OCI-LY7 (cell line): ENCODE measurements at regions not wholly inside any gene's neighbourhood (a gene's known extent, or its start where the extent isn't known, plus 50 kb on each side); places are given as distances from the start of the nearest gene placed in this dataset.

Experiments
- BruUV-seq: library from RNA; stranded (reverse); fragments of 400-500 nt; replicated peaks from 2 replicates; lab custom pipeline; 2021; lab: Mats Ljungman, UMichigan
- CTCF ChIA-PET: fragments of 300-600 bp; sonication (Branson Sonifier 250); formaldehyde crosslinking; loops from one replicate; lab custom pipeline; 2022; ENCODE audit warnings: antibody characterized with exemption; ENCODE audit not compliant: unreplicated experiment; lab: Charles Lee
- POLR2A ChIA-PET: fragments of 300-600 bp; sonication (Branson Sonifier 250); formaldehyde crosslinking; loops from one replicate; lab custom pipeline; 2022; ENCODE audit warnings: antibody characterized with exemption; lab: Charles Lee
- DNase-seq: peaks from one replicate; pipeline ENCODE4 v3.0.0-alpha.2; 2015; ENCODE audit warnings: low spot score
- H2AFZ ChIP-seq: fragments of 200-600 bp; sonication (generic), shearing (Covaris generic); 2 replicates; pipeline ENCODE4 v1.6.1; 2014; ENCODE audit warnings: mild to moderate bottlenecking, antibody characterized with exemption, low read length, moderate library complexity
- H3K27ac ChIP-seq: fragments of 200-600 bp; sonication (generic); 2 replicates; pipeline ENCODE4 v1.5.1; 2014; ENCODE audit warnings: mixed run types, low read depth, mild to moderate bottlenecking, moderate library complexity, low read length, inconsistent platforms; ENCODE audit not compliant: poor library complexity, severe bottlenecking
- H3K36me3 ChIP-seq: fragments of 200-600 bp; sonication (generic); 2 replicates; pipeline ENCODE4 v1.6.1; 2014; ENCODE audit warnings: mild to moderate bottlenecking, antibody characterized with exemption, low read length, moderate library complexity, mixed read lengths; ENCODE audit not compliant: insufficient read depth
- H3K4me1 ChIP-seq: fragments of 200-600 bp; sonication (generic); 2 replicates; pipeline ENCODE4 v1.5.1; 2014; ENCODE audit warnings: mild to moderate bottlenecking, low read length; ENCODE audit not compliant: insufficient read depth, poor library complexity, severe bottlenecking
- H3K4me2 ChIP-seq: fragments of 200-600 bp; sonication (generic); 2 replicates; pipeline ENCODE4 v1.6.1; 2014; ENCODE audit warnings: mild to moderate bottlenecking, low read length
- H3K4me3 ChIP-seq: fragments of 200-600 bp; sonication (generic); 2 replicates; pipeline ENCODE4 v1.5.1; 2014; ENCODE audit warnings: mild to moderate bottlenecking, low read depth, low read length; ENCODE audit not compliant: poor library complexity, severe bottlenecking
- H3K79me2 ChIP-seq: fragments of 200-600 bp; sonication (generic); 2 replicates; pipeline ENCODE4 v1.6.1; 2016; ENCODE audit warnings: low read depth, mild to moderate bottlenecking, low read length, moderate library complexity, mixed read lengths; ENCODE audit not compliant: insufficient read depth
- H3K9me2 ChIP-seq: fragments of 200-600 bp; sonication (generic); 2 replicates; pipeline ENCODE4 v1.6.1; 2016; ENCODE audit warnings: mild to moderate bottlenecking, low read length, mixed read lengths; ENCODE audit not compliant: insufficient read depth
- H3K9me3 ChIP-seq: fragments of 200-600 bp; sonication (generic); 2 replicates; pipeline ENCODE4 v1.6.1; 2014; ENCODE audit warnings: mild to moderate bottlenecking, mixed run types, low read length, mixed read lengths
- H4K20me1 ChIP-seq: fragments of 200-600 bp; sonication (generic); 2 replicates; pipeline ENCODE4 v1.6.1; 2014; ENCODE audit warnings: mild to moderate bottlenecking, antibody characterized with exemption, low read length, moderate library complexity, mixed read lengths; ENCODE audit not compliant: insufficient read depth
- EZH2phosphoT487 ChIP-seq: fragments of 200-600 bp; sonication (generic); IDR thresholded peaks from 2 replicates; pipeline ENCODE4 v1.6.1; 2018; ENCODE audit warnings: low read depth, borderline replicate concordance, mild to moderate bottlenecking, mixed run types, antibody characterized with exemption, low read length, moderate library complexity, mixed read lengths
- intact Hi-C: fragments of 100-400 bp; cut with micrococcal nuclease; formaldehyde crosslinking; loops from one replicate; pipeline ENCODE4 v1.10.0; 2022; ENCODE audit not compliant: unreplicated experiment
- TF ChIP-seq, protein P1 (sequence below): fragments of 200-600 bp; sonication (generic); conservative IDR thresholded peaks from 2 replicates; pipeline ENCODE4 v1.5.1; 2014; ENCODE audit warnings: mild to moderate bottlenecking, antibody characterized with exemption, low read length, moderate library complexity, mixed read lengths

GRCh38 chr7:22610951-22611757, 111.2 kb upstream of the STEAP1B start:
- ChIA-PET CTCF (no interaction called here), POLR2A (interaction anchor here (0.6 kb wide), 1 partner anchor 51 kb away, joined by 4 read pairs; no protein-coding TSS in a partner anchor)
- intact Hi-C loops: no loop called here
- H3K27ac ChIP-seq: no peak overlapping the region
- BruUV-seq: no TSS peak
- H3K36me3 ChIP-seq: no peaks in the 10 kb centered on the region
- no peak overlapping the region for H2AFZ ChIP-seq
- no peak for DNase-seq
- H4K20me1 ChIP-seq: no peaks in the 10 kb centered on the region
- no peaks in the 10 kb centered on the region for H3K9me3 ChIP-seq
- H3K4me2 ChIP-seq: no peak overlapping the region
- H3K9me2 ChIP-seq: no peaks in the 10 kb centered on the region
- H3K4me3 ChIP-seq: no peak overlapping the region
- H3K79me2 ChIP-seq: no peaks in the 10 kb centered on the region
- TF ChIP-seq EZH2phosphoT487: no peak
- TF ChIP-seq, protein P1, sequence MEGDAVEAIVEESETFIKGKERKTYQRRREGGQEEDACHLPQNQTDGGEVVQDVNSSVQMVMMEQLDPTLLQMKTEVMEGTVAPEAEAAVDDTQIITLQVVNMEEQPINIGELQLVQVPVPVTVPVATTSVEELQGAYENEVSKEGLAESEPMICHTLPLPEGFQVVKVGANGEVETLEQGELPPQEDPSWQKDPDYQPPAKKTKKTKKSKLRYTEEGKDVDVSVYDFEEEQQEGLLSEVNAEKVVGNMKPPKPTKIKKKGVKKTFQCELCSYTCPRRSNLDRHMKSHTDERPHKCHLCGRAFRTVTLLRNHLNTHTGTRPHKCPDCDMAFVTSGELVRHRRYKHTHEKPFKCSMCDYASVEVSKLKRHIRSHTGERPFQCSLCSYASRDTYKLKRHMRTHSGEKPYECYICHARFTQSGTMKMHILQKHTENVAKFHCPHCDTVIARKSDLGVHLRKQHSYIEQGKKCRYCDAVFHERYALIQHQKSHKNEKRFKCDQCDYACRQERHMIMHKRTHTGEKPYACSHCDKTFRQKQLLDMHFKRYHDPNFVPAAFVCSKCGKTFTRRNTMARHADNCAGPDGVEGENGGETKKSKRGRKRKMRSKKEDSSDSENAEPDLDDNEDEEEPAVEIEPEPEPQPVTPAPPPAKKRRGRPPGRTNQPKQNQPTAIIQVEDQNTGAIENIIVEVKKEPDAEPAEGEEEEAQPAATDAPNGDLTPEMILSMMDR: no peak
- H3K4me1 ChIP-seq: no peaks in the 10 kb centered on the region

DNA sequence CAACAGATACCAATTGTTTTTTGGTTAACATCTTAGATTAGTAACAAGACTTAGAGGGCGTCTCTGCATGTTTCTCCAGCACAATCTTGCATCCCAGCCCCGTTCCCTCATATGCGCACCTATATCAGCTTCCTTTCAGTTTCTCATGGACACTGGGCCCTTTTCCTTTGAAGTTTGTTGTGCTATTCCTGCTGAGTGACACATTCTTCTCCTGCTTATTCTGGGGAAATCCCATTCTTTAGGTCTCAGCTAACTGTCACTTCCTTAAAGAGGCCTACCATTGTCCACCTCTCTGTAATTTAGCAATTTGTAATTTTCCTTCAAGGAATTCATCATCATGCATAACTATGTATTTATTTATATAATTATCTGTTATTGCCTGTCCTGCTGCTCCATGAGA, 110.3 kb upstream of the STEAP1B start:
- Histone ChIP-seq H3K4me2 (no peak overlapping the region), H3K9me3 (no peaks in the 10 kb centered on the region), H3K9me2 (no peaks in the 10 kb centered on the region), H3K4me3 (no peak overlapping the region), H3K27ac (no peak overlapping the region), H3K4me1 (no peaks in the 10 kb centered on the region), H3K36me3 (no peaks in the 10 kb centered on the region), H3K79me2 (no peaks in the 10 kb centered on the region), H2AFZ (no peak overlapping the region), H4K20me1 (no peaks in the 10 kb centered on the region)
- intact Hi-C loops: no loop called here
- POLR2A ChIA-PET: no interaction called here
- TF ChIP-seq EZH2phosphoT487: no peak
- TF ChIP-seq, protein P1: no peak
- no peak for DNase-seq
- CTCF ChIA-PET: no interaction called here
- no TSS peak for BruUV-seq

DNA sequence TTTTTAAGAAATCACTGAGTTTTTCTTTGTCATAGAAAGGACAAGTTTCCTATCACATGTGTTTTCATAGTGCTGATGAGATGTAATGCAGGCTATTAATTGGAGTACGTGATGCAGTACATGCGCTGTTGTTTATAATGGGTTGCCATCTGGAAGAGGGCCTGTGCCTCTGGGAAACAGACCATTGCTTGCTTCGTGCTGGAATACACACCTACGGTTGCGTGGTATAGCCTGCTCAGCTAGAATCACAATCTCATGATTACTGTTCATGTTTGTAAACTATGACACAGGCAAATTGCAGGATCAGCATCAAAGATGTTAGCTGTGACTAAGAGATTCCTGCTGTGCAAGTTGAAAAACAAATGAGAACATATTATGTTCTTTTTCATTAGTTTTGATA, 107.2 kb upstream of the STEAP1B start:
- H3K27ac ChIP-seq: no peak overlapping the region
- no peaks in the 10 kb centered on the region for H3K79me2 ChIP-seq
- TF ChIP-seq, protein P1: no peak
- no peak for TF ChIP-seq EZH2phosphoT487
- H3K9me3 ChIP-seq: no peaks in the 10 kb centered on the region
- H2AFZ ChIP-seq: no peak overlapping the region
- no peak overlapping the region for H3K4me2 ChIP-seq
- BruUV-seq: no TSS peak
- H3K9me2 ChIP-seq: no peaks in the 10 kb centered on the region
- no peaks in the 10 kb centered on the region for H3K4me1 ChIP-seq
- no peaks in the 10 kb centered on the region for H4K20me1 ChIP-seq
- POLR2A ChIA-PET: no interaction called here
- H3K4me3 ChIP-seq: no peak overlapping the region
- no peak for DNase-seq
- intact Hi-C loops: no loop called here
- CTCF ChIA-PET: no interaction called here
- no peaks in the 10 kb centered on the region for H3K36me3 ChIP-seq
